HG02943 (cell line): ENCODE measurements at regions not wholly inside any gene's neighbourhood (a gene's known extent, or its start where the extent isn't known, plus 50 kb on each side); places are given as distances from the start of the nearest gene placed in this dataset.

Source experiments
- ATAC-seq: cut with Tn5 transposase; IDR thresholded peaks from one replicate; pipeline ENCODE4 v1.9.1; 2021; ENCODE audit warnings: mild to moderate bottlenecking, low read depth, moderate library complexity; ENCODE audit not compliant: unreplicated experiment

GRCh38 chr12:127296591-127296990, 970.4 kb upstream of the TMEM132C start:
- ATAC-seq = no peak

GRCh38 chr12:127297327-127297726, 969.6 kb upstream of the TMEM132C start:
- no peak for ATAC-seq

- ATAC-seq = no peak
These were observed 966.9 kb upstream of the TMEM132C start for GRCh38 chr12:127300075-127300474.

GRCh38 chr12:127300753-127301152, 966.2 kb upstream of the TMEM132C start:
- no peak for ATAC-seq

- no peak for ATAC-seq
These were observed 965.1 kb upstream of the TMEM132C start for GRCh38 chr12:127301876-127302275.

- ATAC-seq = no peak
These were observed 961.9 kb upstream of the TMEM132C start for GRCh38 chr12:127304751-127305725.

GRCh38 chr12:127306604-127307215, 960.3 kb upstream of the TMEM132C start:
- ATAC-seq = no peak

GRCh38 chr12:127307528-127307927, 959.4 kb upstream of the TMEM132C start:
- ATAC-seq = no peak

- no peak for ATAC-seq
These were observed 958.8 kb upstream of the TMEM132C start for GRCh38 chr12:127308148-127308547.

GRCh38 chr12:127310548-127310947, 956.4 kb upstream of the TMEM132C start:
- no peak for ATAC-seq

GRCh38 chr12:127311720-127312364, 955.1 kb upstream of the TMEM132C start:
- ATAC-seq = no peak

- no peak for ATAC-seq
These were observed 942.3 kb upstream of the TMEM132C start for GRCh38 chr12:127324681-127325080.

- ATAC-seq = no peak
These were observed 939.0 kb upstream of the TMEM132C start for GRCh38 chr12:127327986-127328385.

- ATAC-seq = no peak
These were observed 938.1 kb upstream of the TMEM132C start for GRCh38 chr12:127328867-127329266.

- ATAC-seq = no peak
These were observed 932.6 kb upstream of the TMEM132C start for GRCh38 chr12:127334365-127334764.

GRCh38 chr12:127334912-127335644, 931.9 kb upstream of the TMEM132C start:
- ATAC-seq = no peak

GRCh38 chr12:127336416-127336815, 930.6 kb upstream of the TMEM132C start:
- no peak for ATAC-seq

- ATAC-seq = no peak
These were observed 927.9 kb upstream of the TMEM132C start for GRCh38 chr12:127339065-127339464.

GRCh38 chr12:127340381-127340780, 926.6 kb upstream of the TMEM132C start:
- no peak for ATAC-seq

- no peak for ATAC-seq
These were observed 924.1 kb upstream of the TMEM132C start for GRCh38 chr12:127342861-127343260.

- no peak for ATAC-seq
These were observed 923.0 kb upstream of the TMEM132C start for GRCh38 chr12:127343940-127344339.
